Midbrain (tissue), 1 donor: ENCODE measurements at regions not wholly inside any gene's neighbourhood (a gene's known extent, or its start where the extent isn't known, plus 50 kb on each side); places are given as distances from the start of the nearest gene placed in this dataset.

ENCODE experiments used
- DNase-seq: peaks from one replicate; lab custom pipeline; 2025; lab: John Stamatoyannopoulos, UW

DNA sequence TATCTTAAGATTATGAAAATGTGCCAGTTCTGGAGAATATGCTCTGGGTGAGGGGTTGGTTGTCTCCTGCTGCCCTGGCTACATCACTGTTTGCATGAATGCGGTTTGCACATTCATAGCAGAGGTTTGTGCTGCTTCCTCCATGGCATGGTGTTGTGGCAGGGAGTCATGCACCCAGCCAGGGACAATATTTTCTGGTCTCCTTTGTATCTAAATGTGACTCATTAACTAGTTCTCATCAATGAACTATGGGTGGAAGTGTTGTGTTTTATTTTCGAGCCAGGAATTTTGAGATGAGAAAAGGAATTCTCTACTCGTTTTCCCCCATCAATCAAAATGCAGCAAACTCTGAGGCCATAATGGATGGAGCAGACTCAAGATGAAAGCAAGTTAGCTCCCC, 527.3 kb downstream of the SNAPC1 start:
- DNase-seq, result no peak

DNA sequence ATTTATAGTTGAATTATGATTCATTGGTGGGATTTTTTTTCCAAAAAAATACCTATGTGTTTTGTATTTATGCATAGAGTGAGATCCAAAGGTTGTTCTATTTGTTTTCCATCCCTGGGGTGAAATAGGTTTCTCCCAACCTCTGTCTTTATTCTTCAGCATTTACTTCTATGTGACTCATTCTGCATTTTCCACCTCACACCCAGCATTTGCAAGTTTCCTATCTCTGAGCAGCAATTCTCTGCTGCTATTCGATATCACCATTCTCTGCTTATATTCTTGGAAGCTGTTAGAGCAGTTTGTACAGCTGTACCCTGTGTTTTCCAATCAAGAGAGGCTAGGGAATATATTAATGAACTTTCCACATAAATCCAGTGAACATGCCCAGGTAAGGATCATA, 538.9 kb downstream of the SNAPC1 start:
- no peak for DNase-seq

GRCh38 chr14:62301911-62302310, 539.7 kb downstream of the SNAPC1 start:
- no peak for DNase-seq

GRCh38 chr14:62303437-62303836, 541.2 kb downstream of the SNAPC1 start:
- no peak for DNase-seq

- DNase-seq, result no peak
Observed at GRCh38 chr14:62304257-62304656, 542.0 kb downstream of the SNAPC1 start.

- DNase-seq, result no peak
Observed at GRCh38 chr14:62307844-62308243, 545.6 kb downstream of the SNAPC1 start.

DNA sequence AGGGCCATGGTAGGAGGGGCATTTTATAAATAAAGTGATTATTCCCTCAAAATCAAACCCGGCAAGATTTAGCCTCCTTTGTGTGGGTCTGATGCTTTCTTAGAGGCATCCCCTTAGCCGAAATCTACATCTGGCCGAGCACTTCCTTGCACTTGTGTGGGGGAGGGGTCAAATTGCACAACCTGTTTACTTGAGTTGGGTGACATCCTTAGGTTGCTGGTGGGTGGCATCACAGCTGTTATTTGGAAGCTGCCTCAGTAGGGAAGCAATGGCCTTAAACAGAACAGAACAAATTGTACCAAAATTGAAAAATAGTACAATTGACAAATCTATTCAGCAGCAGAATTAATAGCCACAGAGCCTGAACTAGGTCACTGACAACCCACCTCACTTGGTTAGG, 546.1 kb downstream of the SNAPC1 start:
- no peak for DNase-seq

- DNase-seq, result no peak
Observed at GRCh38 chr14:62308891-62309290, 546.7 kb downstream of the SNAPC1 start.

DNA sequence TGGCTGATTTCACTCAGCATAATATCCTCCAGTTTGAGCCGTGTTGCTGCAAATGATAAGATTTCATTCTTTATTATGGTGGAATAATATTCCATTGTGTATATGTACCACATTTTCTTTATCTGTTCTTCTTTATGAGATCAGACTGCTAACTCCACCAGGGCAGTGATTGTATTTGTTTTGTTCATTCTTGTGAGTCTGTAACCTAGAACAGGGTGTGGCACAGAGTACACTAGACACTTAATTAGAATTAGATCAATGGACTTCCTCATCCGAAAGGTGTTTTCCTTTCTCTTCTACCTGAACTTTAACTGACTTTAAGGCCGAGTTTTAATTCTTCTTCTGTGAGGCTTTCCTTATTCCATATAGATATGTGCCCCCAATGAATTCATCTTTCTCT, 551.0 kb downstream of the SNAPC1 start:
- DNase-seq, result no peak

DNA sequence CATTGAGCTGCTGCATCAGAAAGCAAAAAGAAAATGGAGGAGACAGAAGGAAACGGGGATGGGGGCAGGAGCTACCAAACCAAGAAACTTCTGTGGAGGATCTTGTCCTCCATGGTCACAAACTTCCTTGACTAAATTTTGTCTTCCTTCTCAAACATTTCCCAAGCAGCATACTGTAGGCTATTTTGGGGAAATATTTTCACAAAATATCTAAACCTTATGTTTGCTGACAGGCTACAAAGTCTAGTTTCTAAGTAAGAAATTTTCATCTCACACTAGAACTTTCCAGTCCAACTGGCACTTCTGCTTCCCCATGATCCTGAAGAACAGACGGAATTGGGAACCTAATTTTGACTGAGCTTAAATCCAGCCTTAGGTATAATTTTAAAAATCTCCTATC, 552.0 kb downstream of the SNAPC1 start:
- DNase-seq, result no peak

- DNase-seq, result no peak
Observed at GRCh38 chr14:62314871-62315270, 552.7 kb downstream of the SNAPC1 start.

DNA sequence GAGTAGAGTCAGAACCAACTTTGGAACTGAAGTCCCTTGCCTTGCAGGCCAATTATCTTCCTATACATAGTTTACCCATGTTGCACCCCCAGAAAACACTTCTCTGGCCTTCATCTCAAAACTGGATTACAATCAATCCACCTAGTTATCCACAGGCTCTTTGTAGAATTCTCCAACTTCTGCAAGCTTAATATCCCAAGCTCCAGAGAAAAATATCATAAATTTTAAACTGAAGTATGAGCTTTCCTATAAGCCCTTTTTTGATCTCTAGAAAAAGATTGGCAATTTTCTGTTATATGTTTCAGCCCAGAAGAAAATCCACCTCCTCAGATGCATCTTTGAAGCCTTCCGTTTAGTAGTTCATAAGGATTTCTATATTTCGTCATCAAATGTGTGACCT, 553.4 kb downstream of the SNAPC1 start:
- no peak for DNase-seq

DNA sequence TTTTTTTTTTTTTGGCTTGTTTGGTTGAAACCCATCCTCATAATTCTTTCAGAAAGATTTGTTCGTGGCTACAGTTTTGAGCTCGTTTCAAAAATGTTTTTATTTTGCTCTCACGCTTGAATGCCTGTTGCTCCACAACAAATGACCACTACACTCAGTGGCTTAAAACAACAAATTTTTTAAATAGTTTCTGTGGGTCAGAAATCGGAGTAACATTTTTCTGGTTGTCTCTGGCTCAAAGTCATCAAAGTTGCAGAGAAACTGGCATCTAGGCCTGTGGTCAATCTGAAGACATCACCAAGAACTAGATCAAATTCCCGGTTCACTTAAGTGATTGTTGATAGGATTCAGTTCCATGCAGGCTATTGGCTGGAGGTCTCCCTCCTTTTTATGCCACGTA, 560.0 kb downstream of the SNAPC1 start:
- no peak for DNase-seq

GRCh38 chr14:62329427-62329826, 567.2 kb downstream of the SNAPC1 start:
- no peak for DNase-seq

DNA sequence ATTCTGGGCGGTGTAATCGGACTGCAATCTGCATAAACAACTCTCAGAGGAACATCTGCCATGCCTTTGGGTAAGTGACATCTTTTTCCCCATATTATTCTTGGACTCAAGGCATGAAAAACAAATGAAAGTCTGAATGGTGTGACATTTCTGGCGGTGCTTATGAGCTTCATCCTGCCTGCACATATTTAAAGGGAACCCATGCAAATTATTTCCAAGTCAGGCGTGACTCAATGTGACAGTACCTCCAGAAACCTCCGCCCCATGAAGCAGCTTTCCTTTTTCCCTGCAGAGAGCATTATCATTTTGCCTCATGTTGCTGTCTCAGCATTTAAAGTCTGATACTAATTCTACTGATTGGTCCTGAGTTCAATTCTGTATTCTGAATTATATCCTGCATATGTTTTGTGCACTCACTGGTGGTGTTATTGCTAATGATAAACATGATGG, 585.4 kb downstream of the SNAPC1 start:
- DNase-seq, result no peak

DNA sequence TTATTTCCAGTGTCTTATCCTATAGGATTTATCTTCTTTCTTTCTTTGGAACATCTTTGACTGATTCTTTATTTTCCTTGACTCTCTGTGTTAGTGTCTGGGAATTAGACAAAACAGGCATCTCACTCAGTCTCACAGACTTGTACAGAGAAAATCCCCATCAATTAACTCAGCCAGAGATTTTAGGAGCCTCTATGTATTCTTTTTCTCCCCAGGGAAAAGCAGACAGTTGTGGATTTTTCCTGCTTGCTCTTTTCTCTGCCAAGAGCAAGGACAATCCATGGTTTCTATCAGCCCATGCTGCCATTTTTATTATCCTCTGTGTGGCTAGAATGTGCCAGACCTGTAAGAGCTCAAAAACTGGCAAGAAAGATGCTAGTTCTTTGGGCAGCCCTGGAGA, 595.1 kb downstream of the SNAPC1 start:
- no peak for DNase-seq

- no peak for DNase-seq
Observed at GRCh38 chr14:62364161-62364560, 601.9 kb downstream of the SNAPC1 start.

DNA sequence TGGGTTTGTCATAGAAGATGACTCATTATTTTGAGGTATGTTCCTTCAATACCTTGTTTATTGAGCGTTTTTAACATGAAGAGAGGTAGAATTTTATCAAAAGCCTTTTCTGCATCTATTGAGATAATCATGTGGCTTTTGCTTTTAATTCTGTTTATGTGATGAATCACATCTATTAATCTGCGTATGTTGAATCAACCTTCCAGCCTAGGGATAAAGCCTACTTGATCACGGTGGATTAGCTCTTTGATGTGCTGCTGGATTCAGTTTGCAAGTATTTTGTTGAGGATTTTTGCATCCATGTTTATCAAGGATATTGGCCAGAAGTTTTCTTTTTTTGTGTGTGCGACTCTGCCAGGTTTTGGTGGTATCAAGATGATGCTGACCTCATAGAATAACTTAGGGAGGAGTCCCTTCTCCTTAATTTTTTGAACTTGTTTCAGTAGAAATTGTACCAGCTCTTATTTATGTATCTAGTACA, 602.6 kb downstream of the SNAPC1 start:
- DNase-seq, result no peak

DNA sequence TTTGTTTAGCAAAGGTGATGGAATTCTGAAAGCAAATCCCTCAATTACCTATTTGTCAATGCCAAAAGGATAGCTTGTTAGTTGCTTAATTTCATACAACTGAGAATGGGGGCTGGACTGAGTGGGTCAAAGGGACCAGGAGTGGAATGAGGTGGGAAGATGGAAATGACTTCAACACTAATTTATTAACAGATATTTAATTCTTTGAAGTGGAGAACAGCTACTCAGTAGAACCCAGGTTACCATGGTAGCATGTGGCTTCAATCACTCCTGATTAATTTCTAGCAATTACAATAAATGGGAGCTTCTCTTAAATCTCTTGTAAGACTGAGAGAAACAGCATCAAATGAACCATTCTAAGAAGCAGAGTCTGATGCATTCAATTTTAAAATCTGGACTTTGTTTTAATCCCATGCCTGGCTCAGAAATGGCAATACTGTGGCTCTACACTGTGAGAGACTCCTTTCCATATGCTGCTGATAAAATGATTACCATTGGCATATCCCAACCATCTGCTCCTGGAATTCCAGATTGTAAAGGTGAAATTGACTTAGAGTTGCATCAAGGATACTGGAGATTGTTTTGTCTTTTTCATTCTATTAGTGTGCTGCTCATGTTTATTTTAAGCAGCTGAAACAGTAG, 607.8 kb downstream of the SNAPC1 start:
- DNase-seq, result no peak

DNA sequence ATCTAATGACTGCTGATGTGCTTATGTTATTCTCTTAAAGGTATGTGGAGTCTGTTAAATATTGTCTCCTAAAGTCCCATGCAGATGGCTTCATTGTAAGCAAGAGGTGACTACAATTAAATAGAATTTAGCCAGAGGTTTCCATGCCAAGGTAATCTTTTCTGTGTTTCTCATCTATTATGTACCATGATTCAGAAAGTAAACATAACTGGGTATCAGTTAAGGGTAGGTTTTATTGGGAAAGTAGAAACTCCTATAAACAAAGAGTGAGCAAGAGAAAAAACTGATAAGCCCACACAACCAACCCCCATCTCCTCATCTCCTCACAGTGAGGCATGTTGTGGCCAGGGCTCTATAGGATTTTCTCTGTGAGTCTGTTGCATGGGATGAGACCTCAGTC, 611.7 kb downstream of the SNAPC1 start:
- DNase-seq, result no peak

DNA sequence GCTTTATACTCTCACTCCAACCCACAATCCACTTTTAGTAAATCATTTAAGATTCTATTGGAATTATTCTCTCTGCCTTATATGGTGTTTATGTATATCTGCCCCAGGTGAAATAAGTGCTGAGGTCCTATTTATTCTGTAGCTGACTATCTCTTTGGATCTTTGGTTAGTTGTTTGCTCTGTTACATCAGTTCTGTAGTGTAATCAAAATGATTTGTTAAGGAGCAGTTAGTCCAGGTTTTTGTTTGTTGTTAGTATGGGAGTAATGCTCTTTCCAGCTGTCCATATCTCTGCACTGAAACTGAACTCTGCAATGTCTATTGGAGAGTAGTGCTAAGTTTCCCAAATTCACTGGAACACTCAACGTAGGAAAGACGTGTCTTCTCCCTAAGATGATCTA, 615.8 kb downstream of the SNAPC1 start:
- DNase-seq, result no peak

DNA sequence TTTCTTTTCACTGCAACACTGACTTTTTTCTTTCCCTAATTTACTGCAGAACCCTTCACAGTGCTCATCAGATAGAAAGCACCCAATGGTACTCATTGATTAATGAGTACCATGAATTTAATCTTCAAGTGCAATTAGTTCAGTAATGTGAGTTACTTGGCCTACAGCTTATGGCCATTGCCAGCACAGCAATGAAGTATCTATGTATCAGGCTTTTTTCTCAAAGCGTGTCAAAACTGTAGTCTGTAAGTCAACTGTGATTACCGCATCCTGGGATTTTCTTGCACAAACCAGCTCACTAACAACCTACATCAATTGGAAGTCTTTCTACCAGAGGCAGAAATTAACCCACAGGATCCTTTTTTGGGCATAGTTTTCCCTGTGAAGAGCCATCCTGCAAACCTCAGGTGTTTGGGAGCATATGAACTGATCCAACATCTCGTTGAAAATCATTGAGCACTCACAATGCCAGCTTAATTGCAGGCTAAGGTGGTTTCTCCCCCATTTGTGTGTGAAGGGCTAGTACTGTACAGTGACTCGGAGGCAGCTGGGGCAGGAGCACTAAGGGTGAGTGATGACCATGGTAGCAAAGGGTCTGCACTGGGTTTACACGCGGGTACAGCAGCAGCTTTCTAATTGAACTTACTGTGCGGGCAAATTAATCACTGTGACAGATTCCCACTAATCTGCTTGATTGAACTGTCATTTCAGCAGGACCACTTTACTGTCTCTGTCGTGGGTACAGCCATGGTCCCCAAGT, 619.3 kb downstream of the SNAPC1 start:
- no peak for DNase-seq

DNA sequence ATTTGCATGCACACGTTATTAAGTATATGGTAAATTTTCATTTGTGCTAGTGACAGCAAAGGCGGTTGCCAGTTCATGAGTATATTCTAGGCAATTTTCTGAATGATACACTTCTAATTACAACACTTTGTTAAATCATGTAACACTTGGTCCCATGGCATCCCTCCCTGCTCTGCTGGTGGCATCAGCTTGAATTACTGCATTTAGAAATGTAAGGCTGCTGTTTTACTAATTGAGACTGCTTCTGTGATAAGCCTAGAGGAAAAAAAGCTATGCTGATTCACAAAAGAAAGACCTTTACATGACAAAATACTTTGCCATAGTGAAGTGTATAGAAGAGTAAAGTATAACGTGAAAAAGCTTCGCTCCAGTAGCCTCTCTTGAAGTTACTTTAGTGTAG, 636.1 kb downstream of the KCNH5 start:
- DNase-seq, result no peak
